Panc1 (cell line): ENCODE measurements at regions not wholly inside any gene's neighbourhood (a gene's known extent, or its start where the extent isn't known, plus 50 kb on each side); places are given as distances from the start of the nearest gene placed in this dataset.

Source experiments
- ATAC-seq: fragments of 200-7000 bp; cut with Tn5 transposase; 2 replicates; pipeline ENCODE4 v1.9.1; 2020; ENCODE audit warnings: mild to moderate bottlenecking, moderate library complexity
- BruUV-seq: library from RNA; stranded (reverse); fragments of 400-500 nt; replicated peaks from 2 replicates; lab custom pipeline; 2021; lab: Mats Ljungman, UMichigan
- CTCF ChIA-PET: fragments of 300-600 bp; sonication (Branson Sonifier 250); formaldehyde crosslinking; loops from one replicate; lab custom pipeline; 2022; ENCODE audit warnings: antibody characterized with exemption; lab: Charles Lee
- POLR2A ChIA-PET: fragments of 300-600 bp; sonication (Branson Sonifier 250); formaldehyde crosslinking; loops from one replicate; lab custom pipeline; 2022; ENCODE audit warnings: antibody characterized with exemption; lab: Charles Lee
- DNase-seq: peaks from one replicate; pipeline ENCODE4 v3.0.0-alpha.2; 2010; ENCODE audit warnings: low read depth, low spot score
- H3K27ac ChIP-seq: 2 replicates; pipeline ENCODE4 v1.5.1; 2011; ENCODE audit warnings: mild to moderate bottlenecking, low read length, inconsistent platforms
- H3K27me3 ChIP-seq: fragments of 200-500 bp; sonication (Bioruptor generic); 2 replicates; pipeline ENCODE4 v1.6.0; 2014; ENCODE audit warnings: low read length, inconsistent platforms; ENCODE audit not compliant: control insufficient read depth, insufficient read depth
- H3K36me3 ChIP-seq: fragments of 200-500 bp; sonication (Bioruptor generic); 2 replicates; pipeline ENCODE4 v1.5.1; 2014; ENCODE audit warnings: inconsistent platforms, mild to moderate bottlenecking, low read length, moderate library complexity; ENCODE audit not compliant: control insufficient read depth, insufficient read depth
- H3K4me1 ChIP-seq: 2 replicates; pipeline ENCODE4 v1.5.1; 2011; ENCODE audit warnings: inconsistent platforms, mild to moderate bottlenecking, low read length, moderate library complexity; ENCODE audit not compliant: control insufficient read depth, insufficient read depth
- H3K4me3 ChIP-seq, 2 experiments: 2 replicates each; pipeline ENCODE4 v1.5.1; 2011 to 2012; ENCODE audit warnings: low read depth in 2 of 2, low read length in 2 of 2, mild to moderate bottlenecking in 2 of 2, inconsistent platforms in 1 of 2, moderate library complexity in 1 of 2
- H3K9me3 ChIP-seq: fragments of 200-500 bp; sonication (Bioruptor generic); 2 replicates; pipeline ENCODE4 v1.5.1; 2014; ENCODE audit warnings: low read depth, mild to moderate bottlenecking, inconsistent platforms, low read length, moderate library complexity; ENCODE audit not compliant: control insufficient read depth, insufficient read depth
- POLR2AphosphoS5 ChIP-seq: IDR thresholded peaks from 2 replicates; pipeline ENCODE4 v1.6.1; 2012; ENCODE audit warnings: mild to moderate bottlenecking, low read depth, low read length, moderate library complexity
- SIN3A ChIP-seq: IDR thresholded peaks from 2 replicates; pipeline ENCODE4 v1.6.1; 2012; ENCODE audit warnings: low read depth, mild to moderate bottlenecking, low read length, moderate library complexity, borderline replicate concordance; ENCODE audit not compliant: insufficient read depth
- TCF7L2 ChIP-seq: IDR thresholded peaks from 2 replicates; pipeline ENCODE4 v1.6.1; 2011; ENCODE audit warnings: mild to moderate bottlenecking, low read depth, low read length, inconsistent platforms
- in situ Hi-C: cut with HindIII; loops from 2 replicates; pipeline ENCODE4 v1.10.0; 2016; ENCODE audit warnings: low sequenced_read_pairs, low pct_unique_long_range_greater_than_20kb
- intact Hi-C: fragments of 100-400 bp; cut with micrococcal nuclease; formaldehyde crosslinking; loops from one replicate; pipeline ENCODE4 v1.10.0; 2022; ENCODE audit not compliant: unreplicated experiment
- TF ChIP-seq, protein P1 (sequence below), 2 experiments: IDR thresholded peaks; 2 replicates each; pipeline ENCODE4 v1.6.1; 2011 to 2012; ENCODE audit warnings: low read depth in 2 of 2, control low read depth in 1 of 2, low read length in 1 of 2, mild to moderate bottlenecking in 1 of 2, moderate library complexity in 1 of 2; ENCODE audit not compliant: insufficient read depth in 1 of 2
- TF ChIP-seq, protein P2 (sequence below): fragments of 450-650 bp; IDR thresholded peaks from 2 replicates; pipeline ENCODE4 v1.5.1; 2017; ENCODE audit warnings: mild to moderate bottlenecking

DNA sequence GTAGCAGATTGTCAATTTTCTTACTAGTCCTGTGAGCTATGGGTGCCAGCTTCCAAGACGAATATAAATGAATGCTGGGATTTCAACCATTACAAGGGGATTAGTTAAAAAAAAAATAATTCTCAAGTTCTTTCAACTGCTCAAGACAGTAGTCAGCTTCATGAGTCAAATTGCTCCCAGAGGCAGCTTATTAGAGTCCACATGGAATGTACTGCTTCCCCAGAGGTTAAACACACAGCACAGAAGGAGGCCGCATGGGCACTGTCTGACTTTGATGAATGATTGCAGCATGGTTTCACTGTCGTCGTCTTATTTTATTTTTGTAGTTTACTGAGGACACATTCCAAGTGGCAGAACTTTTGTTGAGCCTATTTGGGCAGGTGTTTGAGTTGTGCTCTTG, 563.2 kb downstream of the TMEM135 start:
- no peak overlapping the region for H3K27ac ChIP-seq
- H3K27me3 ChIP-seq = no peaks in the 10 kb centered on the region
- ChIA-PET POLR2A (no interaction called here), CTCF (no interaction called here)
- BruUV-seq = no TSS peak
- H3K4me1 ChIP-seq = no peaks in the 10 kb centered on the region
- no peaks in the 10 kb centered on the region for H3K9me3 ChIP-seq
- TF ChIP-seq, protein P1, sequence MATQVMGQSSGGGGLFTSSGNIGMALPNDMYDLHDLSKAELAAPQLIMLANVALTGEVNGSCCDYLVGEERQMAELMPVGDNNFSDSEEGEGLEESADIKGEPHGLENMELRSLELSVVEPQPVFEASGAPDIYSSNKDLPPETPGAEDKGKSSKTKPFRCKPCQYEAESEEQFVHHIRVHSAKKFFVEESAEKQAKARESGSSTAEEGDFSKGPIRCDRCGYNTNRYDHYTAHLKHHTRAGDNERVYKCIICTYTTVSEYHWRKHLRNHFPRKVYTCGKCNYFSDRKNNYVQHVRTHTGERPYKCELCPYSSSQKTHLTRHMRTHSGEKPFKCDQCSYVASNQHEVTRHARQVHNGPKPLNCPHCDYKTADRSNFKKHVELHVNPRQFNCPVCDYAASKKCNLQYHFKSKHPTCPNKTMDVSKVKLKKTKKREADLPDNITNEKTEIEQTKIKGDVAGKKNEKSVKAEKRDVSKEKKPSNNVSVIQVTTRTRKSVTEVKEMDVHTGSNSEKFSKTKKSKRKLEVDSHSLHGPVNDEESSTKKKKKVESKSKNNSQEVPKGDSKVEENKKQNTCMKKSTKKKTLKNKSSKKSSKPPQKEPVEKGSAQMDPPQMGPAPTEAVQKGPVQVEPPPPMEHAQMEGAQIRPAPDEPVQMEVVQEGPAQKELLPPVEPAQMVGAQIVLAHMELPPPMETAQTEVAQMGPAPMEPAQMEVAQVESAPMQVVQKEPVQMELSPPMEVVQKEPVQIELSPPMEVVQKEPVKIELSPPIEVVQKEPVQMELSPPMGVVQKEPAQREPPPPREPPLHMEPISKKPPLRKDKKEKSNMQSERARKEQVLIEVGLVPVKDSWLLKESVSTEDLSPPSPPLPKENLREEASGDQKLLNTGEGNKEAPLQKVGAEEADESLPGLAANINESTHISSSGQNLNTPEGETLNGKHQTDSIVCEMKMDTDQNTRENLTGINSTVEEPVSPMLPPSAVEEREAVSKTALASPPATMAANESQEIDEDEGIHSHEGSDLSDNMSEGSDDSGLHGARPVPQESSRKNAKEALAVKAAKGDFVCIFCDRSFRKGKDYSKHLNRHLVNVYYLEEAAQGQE (IDR thresholded peaks at IDR 0.05; ENCODE audit: insufficient read depth in 1 of 2, low read depth in 2 of 2, low read length in 1 of 2) = no peak
- TF ChIP-seq TCF7L2 (no peak), SIN3A (no peak), POLR2AphosphoS5 (no peak)
- TF ChIP-seq, protein P2, sequence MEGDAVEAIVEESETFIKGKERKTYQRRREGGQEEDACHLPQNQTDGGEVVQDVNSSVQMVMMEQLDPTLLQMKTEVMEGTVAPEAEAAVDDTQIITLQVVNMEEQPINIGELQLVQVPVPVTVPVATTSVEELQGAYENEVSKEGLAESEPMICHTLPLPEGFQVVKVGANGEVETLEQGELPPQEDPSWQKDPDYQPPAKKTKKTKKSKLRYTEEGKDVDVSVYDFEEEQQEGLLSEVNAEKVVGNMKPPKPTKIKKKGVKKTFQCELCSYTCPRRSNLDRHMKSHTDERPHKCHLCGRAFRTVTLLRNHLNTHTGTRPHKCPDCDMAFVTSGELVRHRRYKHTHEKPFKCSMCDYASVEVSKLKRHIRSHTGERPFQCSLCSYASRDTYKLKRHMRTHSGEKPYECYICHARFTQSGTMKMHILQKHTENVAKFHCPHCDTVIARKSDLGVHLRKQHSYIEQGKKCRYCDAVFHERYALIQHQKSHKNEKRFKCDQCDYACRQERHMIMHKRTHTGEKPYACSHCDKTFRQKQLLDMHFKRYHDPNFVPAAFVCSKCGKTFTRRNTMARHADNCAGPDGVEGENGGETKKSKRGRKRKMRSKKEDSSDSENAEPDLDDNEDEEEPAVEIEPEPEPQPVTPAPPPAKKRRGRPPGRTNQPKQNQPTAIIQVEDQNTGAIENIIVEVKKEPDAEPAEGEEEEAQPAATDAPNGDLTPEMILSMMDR = no peak
- in situ Hi-C loops (no loop called here), intact Hi-C loops (no loop called here)
- DNase-seq = no peak
- H3K36me3 ChIP-seq = no peaks in the 10 kb centered on the region
- ATAC-seq = no peak
- no peak overlapping the region for H3K4me3 ChIP-seq

DNA sequence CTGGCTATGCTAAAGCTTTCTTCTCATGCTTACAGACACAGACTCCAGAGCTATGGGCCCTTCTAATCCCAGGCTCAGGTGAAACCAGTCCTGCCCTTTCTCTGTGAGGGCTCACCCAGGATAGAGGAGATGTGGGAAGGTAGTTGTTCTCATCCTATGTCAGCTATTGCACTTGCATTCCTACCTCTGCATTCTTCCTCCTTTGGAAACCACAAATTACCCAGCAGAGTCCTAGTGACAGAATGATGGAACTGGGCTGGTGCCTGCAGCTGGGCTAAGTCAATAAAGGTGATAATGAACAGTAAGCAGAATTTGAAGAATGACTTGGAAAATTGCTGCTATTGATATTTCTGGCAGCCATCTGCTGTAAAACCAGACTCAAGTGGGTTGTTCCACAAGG, 560.0 kb downstream of the TMEM135 start:
- Histone ChIP-seq H3K4me1 (no peaks in the 10 kb centered on the region), H3K9me3 (no peaks in the 10 kb centered on the region), H3K4me3 (no peak overlapping the region), H3K27me3 (no peaks in the 10 kb centered on the region), H3K36me3 (no peaks in the 10 kb centered on the region), H3K27ac (no peak overlapping the region)
- BruUV-seq = no TSS peak
- in situ Hi-C loops (no loop called here), intact Hi-C loops (no loop called here)
- DNase-seq (no peak), ATAC-seq (no peak)
- no peak for TF ChIP-seq POLR2AphosphoS5
- no peak for TF ChIP-seq TCF7L2
- TF ChIP-seq, protein P2 = no peak
- TF ChIP-seq SIN3A = no peak
- TF ChIP-seq, protein P1 (IDR thresholded peaks at IDR 0.05; ENCODE audit: insufficient read depth in 1 of 2, low read depth in 2 of 2, low read length in 1 of 2) = no peak
- ChIA-PET CTCF (no interaction called here), POLR2A (no interaction called here)
